ENCODE measurements at regions not wholly inside any gene's neighbourhood (a gene's known extent, or its start where the extent isn't known, plus 50 kb on each side); places are given as distances from the start of the nearest gene placed in this dataset.

- DNase-seq = no peak
These were observed 536.6 kb upstream of the CAMK1G start for GRCh38 chr1:209046935-209047334.

GRCh38 chr1:209048941-209049669 is 534.4 kb upstream of the CAMK1G start:
- no peak for DNase-seq

GRCh38 chr1:209051570-209051969 is 531.9 kb upstream of the CAMK1G start:
- no peak for DNase-seq

- no peak for DNase-seq
These were observed 529.9 kb upstream of the CAMK1G start for GRCh38 chr1:209053587-209053986.

- no peak for DNase-seq
These were observed 526.4 kb upstream of the CAMK1G start for GRCh38 chr1:209057083-209057482.

GRCh38 chr1:209057901-209058300 is 525.6 kb upstream of the CAMK1G start:
- no peak for DNase-seq

GRCh38 chr1:209059376-209059775 is 524.1 kb upstream of the CAMK1G start:
- no peak for DNase-seq

GRCh38 chr1:209059981-209060380 is 523.5 kb upstream of the CAMK1G start:
- DNase-seq = no peak

- DNase-seq = no peak
These were observed 521.4 kb upstream of the CAMK1G start for GRCh38 chr1:209062081-209062620.

GRCh38 chr1:209062863-209063262 is 520.7 kb upstream of the CAMK1G start:
- DNase-seq = no peak

GRCh38 chr1:209063767-209064659 is 519.5 kb upstream of the CAMK1G start:
- no peak for DNase-seq

- DNase-seq = no peak
These were observed 518.4 kb upstream of the CAMK1G start for GRCh38 chr1:209064850-209065706.

- DNase-seq = no peak
These were observed 511.0 kb upstream of the CAMK1G start for GRCh38 chr1:209072481-209072880.

GRCh38 chr1:209073879-209074278 is 509.6 kb upstream of the CAMK1G start:
- no peak for DNase-seq

GRCh38 chr1:209074575-209075250 is 508.8 kb upstream of the CAMK1G start:
- no peak for DNase-seq

GRCh38 chr1:209076688-209077087 is 506.8 kb upstream of the CAMK1G start:
- DNase-seq = no peak

- DNase-seq = no peak
These were observed 503.2 kb upstream of the CAMK1G start for GRCh38 chr1:209080170-209080781.

- DNase-seq = no peak
These were observed 496.9 kb upstream of the CAMK1G start for GRCh38 chr1:209086486-209087192.

GRCh38 chr1:209094384-209094783 is 489.1 kb upstream of the CAMK1G start:
- DNase-seq = no peak

- no peak for DNase-seq
These were observed 487.6 kb upstream of the CAMK1G start for GRCh38 chr1:209095627-209096595.
